ENCODE measurements at regions not wholly inside any gene's neighbourhood (a gene's known extent, or its start where the extent isn't known, plus 50 kb on each side); places are given as distances from the start of the nearest gene placed in this dataset.

DNA sequence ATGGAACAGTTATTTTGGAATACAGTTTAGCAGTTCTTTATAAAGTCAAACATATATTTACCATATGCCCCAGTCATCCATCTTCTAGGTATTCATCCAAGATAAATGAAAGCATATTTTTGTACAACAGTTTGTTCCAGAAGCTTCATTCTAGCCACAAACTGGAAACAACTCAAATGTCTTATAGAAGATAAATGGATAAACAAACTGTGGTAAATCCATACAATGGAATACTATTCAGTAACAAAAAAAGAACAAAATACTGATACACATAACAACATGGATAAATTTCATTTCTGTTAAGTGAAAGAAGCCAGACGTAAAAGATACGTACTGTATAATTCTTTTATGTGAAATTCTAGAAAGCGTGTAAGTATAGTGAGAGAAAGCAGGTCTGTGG is 167.0 kb upstream of the AHI1 start:
- no peak for DNase-seq (ENCODE audit: low spot score)
- TF ChIP-seq CTCF (IDR thresholded peaks at IDR 0.05; ENCODE audit: extremely low read depth, insufficient read depth, missing control alignments): no peak
- in situ Hi-C loops (cut with MboI; ENCODE audit: low pct_unique_long_range_greater_than_20kb, low sequenced_read_pairs, unreplicated experiment): no loop called here

GRCh38 chr6:135665935-135666334 is 168.4 kb upstream of the AHI1 start:
- in situ Hi-C loops (cut with MboI; ENCODE audit: low pct_unique_long_range_greater_than_20kb, low sequenced_read_pairs, unreplicated experiment): no loop called here
- no peak for TF ChIP-seq CTCF (IDR thresholded peaks at IDR 0.05; ENCODE audit: extremely low read depth, insufficient read depth, missing control alignments)
- DNase-seq (ENCODE audit: low spot score): no peak

GRCh38 chr6:135667691-135668455 is 170.3 kb upstream of the AHI1 start:
- in situ Hi-C loops (cut with MboI; ENCODE audit: low pct_unique_long_range_greater_than_20kb, low sequenced_read_pairs, unreplicated experiment): no loop called here
- no peak for TF ChIP-seq CTCF (IDR thresholded peaks at IDR 0.05; ENCODE audit: extremely low read depth, insufficient read depth, missing control alignments)
- no peak for DNase-seq (ENCODE audit: low spot score)

DNA sequence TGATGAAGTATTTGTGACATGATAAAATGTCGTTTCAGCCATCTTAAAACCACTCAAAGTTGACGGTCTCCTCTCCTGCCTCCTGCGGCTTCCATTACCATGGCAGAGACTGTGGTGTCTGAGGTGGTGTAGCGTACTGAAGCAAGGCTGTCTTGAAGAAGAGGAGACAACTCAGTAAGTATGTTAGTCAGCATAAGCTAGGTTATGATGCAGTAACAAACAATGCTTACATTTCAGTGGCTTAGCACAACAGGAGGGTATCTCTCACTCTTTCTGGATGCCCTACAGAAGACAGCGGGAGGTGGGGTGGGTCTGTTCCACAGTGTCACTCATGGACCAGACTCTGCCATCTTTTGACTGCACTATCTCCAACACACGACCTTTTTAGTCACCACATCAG is 174.7 kb upstream of the AHI1 start:
- TF ChIP-seq CTCF (IDR thresholded peaks at IDR 0.05; ENCODE audit: extremely low read depth, insufficient read depth, missing control alignments): no peak
- in situ Hi-C loops (cut with MboI; ENCODE audit: low pct_unique_long_range_greater_than_20kb, low sequenced_read_pairs, unreplicated experiment): no loop called here

DNA sequence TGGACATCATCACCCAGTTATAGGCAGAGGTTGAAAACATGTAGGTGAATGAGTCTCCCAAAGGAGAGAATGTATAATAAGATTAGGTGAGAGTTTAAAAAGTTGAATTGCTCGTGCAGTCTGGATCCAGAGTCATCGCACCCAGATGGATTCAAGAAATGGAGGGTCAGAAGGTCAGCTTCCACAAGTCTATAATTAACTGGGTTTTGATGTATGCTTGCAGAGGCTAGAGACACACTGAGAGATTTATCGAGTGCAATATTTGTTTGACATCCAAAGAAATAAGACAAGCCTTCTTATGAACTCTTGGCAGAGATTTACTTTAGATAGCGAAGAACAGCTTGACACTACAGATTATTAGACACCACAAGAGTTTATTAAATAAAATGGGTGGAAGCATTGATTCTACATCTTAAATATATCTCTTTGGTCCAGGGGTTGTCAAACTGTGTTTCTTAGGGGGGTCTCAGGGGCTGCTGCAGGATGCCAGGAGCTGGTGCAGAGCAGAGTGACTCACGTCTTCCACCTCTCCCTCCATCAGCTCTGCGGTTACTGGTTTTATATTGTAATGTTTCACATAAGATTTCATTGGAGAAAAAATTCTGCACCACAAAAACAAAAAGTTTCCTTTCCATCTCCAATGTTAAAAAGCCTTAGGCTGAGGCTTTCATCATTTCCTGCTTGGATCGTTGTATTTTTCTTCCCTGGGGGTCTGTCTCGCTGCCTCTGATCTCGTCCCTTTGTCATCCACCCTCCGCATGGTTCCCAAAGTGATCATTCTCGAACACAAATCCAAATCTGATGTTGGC is 176.2 kb upstream of the AHI1 start:
- no peak for DNase-seq (ENCODE audit: low spot score)
- TF ChIP-seq CTCF (IDR thresholded peaks at IDR 0.05; ENCODE audit: extremely low read depth, insufficient read depth, missing control alignments): no peak
- in situ Hi-C loops (cut with MboI; ENCODE audit: low pct_unique_long_range_greater_than_20kb, low sequenced_read_pairs, unreplicated experiment): no loop called here

More for the DNA sequence above, 174.7 kb upstream of the AHI1 start:
- DNase-seq (ENCODE audit: low spot score): no peak

DNA sequence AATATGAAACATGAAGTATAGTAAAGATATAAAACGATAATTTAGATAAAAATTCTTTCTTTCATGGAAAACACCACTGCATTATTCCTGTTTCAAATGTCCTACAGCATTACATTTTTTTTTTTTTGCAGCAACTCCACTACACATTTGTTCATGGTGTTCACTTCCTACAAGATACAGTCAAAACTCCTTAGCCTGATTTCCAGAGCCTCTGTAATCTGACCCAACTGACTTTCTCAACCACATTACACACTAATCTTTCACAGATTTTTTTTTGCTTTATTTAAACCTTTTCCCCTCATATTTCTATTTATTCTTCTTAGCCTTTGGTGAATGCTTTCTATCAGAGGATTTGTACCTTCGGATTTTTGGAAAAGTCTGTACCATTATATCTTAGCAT is 176.5 kb upstream of the PDE7B start:
- no peak for DNase-seq (ENCODE audit: low spot score)
- TF ChIP-seq CTCF (IDR thresholded peaks at IDR 0.05; ENCODE audit: extremely low read depth, insufficient read depth, missing control alignments): no peak
- in situ Hi-C loops (cut with MboI; ENCODE audit: low pct_unique_long_range_greater_than_20kb, low sequenced_read_pairs, unreplicated experiment): loop anchor here (25.0 kb wide), 1 partner anchor 537 kb away; no protein-coding TSS in a partner anchor

All from GM13977 (cell line).